ENCODE measurements at regions not wholly inside any gene's neighbourhood (a gene's known extent, or its start where the extent isn't known, plus 50 kb on each side); places are given as distances from the start of the nearest gene placed in this dataset.

DNA sequence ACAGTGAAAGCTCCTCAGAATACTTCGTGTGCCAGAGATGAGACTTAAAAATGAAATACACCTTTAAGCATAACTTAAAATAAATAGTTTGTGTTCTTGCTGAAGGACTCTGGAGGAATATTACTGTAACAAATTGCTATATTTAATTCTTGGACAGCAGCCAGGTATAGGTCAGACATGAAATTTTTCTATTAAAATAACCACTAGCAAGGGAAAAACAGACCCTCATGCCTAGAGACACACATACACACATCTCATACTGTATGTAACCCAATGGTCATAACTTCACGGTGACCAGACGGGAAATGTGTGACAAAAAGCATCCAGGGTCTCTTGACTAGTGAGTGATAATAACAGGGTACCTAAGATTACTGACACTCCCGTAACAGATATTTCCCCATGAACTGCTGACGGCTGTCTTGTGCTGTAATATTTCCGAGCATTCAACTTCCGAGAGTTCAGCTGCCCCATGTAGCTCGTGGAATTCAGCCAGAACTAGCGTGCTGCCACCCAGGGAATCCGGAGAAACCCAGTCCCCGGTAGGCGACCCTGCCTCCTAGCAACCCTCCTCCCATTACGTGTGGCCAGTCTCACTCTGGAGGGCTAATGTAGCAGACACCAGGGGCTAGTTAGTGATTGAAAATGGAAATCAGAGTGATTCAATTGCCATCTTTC lies 2295.1 kb upstream of the WWC1 start:
- TF ChIP-seq POLR2A (IDR thresholded peaks at IDR 0.05; ENCODE audit: extremely low read depth, insufficient read length), result no peak
- TF ChIP-seq, protein P1, sequence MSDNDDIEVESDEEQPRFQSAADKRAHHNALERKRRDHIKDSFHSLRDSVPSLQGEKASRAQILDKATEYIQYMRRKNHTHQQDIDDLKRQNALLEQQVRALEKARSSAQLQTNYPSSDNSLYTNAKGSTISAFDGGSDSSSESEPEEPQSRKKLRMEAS (IDR thresholded peaks at IDR 0.05; ENCODE audit: low read depth, low read length), result no peak
- no peak for TF ChIP-seq MYC (IDR thresholded peaks at IDR 0.05; ENCODE audit: low read depth, low read length)
- TF ChIP-seq, protein P2, sequence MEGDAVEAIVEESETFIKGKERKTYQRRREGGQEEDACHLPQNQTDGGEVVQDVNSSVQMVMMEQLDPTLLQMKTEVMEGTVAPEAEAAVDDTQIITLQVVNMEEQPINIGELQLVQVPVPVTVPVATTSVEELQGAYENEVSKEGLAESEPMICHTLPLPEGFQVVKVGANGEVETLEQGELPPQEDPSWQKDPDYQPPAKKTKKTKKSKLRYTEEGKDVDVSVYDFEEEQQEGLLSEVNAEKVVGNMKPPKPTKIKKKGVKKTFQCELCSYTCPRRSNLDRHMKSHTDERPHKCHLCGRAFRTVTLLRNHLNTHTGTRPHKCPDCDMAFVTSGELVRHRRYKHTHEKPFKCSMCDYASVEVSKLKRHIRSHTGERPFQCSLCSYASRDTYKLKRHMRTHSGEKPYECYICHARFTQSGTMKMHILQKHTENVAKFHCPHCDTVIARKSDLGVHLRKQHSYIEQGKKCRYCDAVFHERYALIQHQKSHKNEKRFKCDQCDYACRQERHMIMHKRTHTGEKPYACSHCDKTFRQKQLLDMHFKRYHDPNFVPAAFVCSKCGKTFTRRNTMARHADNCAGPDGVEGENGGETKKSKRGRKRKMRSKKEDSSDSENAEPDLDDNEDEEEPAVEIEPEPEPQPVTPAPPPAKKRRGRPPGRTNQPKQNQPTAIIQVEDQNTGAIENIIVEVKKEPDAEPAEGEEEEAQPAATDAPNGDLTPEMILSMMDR (IDR thresholded peaks at IDR 0.05; ENCODE audit: low read depth, low read length), result no peak
- H3K4me3 ChIP-seq (ENCODE audit: low read depth, low read length), result no peak overlapping the region
- no peak for DNase-seq (ENCODE audit: low read depth)

DNA sequence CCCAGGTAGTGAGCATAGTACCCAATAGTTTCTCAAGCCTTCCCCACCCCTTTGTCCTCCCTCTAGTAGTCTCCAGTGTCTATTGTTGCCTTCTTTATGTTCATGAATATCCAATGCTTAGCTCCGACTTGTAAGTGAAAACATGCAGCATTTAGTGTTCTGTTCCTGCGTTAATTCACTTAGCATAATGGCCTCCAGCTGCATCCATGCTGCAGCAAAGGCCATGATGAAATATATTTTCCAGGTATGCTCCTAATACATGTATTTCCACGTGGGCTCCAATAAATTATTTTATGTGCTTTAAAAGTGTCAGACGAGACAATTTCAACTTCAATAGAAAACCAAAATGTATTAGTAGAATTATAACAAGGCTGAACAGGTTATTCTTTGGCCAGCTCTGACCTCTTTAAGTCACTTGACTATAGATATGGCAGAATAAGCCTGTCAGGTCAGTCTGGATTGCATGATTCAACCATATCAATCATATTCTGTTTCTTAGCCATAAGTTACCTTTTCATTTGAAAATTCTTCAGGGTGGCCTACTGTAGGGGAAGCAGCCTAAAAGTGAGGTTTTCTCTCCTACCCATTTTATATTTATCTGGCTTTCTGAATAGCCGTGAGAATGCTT lies 2291.6 kb upstream of the WWC1 start:
- TF ChIP-seq POLR2A (IDR thresholded peaks at IDR 0.05; ENCODE audit: extremely low read depth, insufficient read length) (no peak), MYC (IDR thresholded peaks at IDR 0.05; ENCODE audit: low read depth, low read length) (no peak)
- TF ChIP-seq, protein P2 (IDR thresholded peaks at IDR 0.05; ENCODE audit: low read depth, low read length), result no peak
- TF ChIP-seq, protein P1 (IDR thresholded peaks at IDR 0.05; ENCODE audit: low read depth, low read length), result no peak
- no peak overlapping the region for H3K4me3 ChIP-seq (ENCODE audit: low read depth, low read length)
- DNase-seq (ENCODE audit: low read depth), result no peak

GRCh38 chr5:166004006-166004405 lies 2287.4 kb upstream of the WWC1 start:
- no peak for DNase-seq (ENCODE audit: low read depth)
- no peak overlapping the region for H3K4me3 ChIP-seq (ENCODE audit: low read depth, low read length)
- TF ChIP-seq POLR2A (IDR thresholded peaks at IDR 0.05; ENCODE audit: extremely low read depth, insufficient read length), result no peak
- TF ChIP-seq, protein P2 (IDR thresholded peaks at IDR 0.05; ENCODE audit: low read depth, low read length), result no peak
- TF ChIP-seq, protein P1 (IDR thresholded peaks at IDR 0.05; ENCODE audit: low read depth, low read length), result no peak
- TF ChIP-seq MYC (IDR thresholded peaks at IDR 0.05; ENCODE audit: low read depth, low read length), result no peak

- no peak for DNase-seq (ENCODE audit: low read depth)
- no peak overlapping the region for H3K4me3 ChIP-seq (ENCODE audit: low read depth, low read length)
- no peak for TF ChIP-seq POLR2A (IDR thresholded peaks at IDR 0.05; ENCODE audit: extremely low read depth, insufficient read length)
- TF ChIP-seq, protein P2 (IDR thresholded peaks at IDR 0.05; ENCODE audit: low read depth, low read length), result no peak
- TF ChIP-seq, protein P1 (IDR thresholded peaks at IDR 0.05; ENCODE audit: low read depth, low read length), result no peak
- no peak for TF ChIP-seq MYC (IDR thresholded peaks at IDR 0.05; ENCODE audit: low read depth, low read length)
These were observed 2278.0 kb upstream of the WWC1 start for GRCh38 chr5:166013415-166013814.

- no peak for DNase-seq (ENCODE audit: low read depth)
- TF ChIP-seq, protein P1 (IDR thresholded peaks at IDR 0.05; ENCODE audit: low read depth, low read length), result no peak
- no peak for TF ChIP-seq POLR2A (IDR thresholded peaks at IDR 0.05; ENCODE audit: extremely low read depth, insufficient read length)
- TF ChIP-seq, protein P2 (IDR thresholded peaks at IDR 0.05; ENCODE audit: low read depth, low read length), result no peak
- TF ChIP-seq MYC (IDR thresholded peaks at IDR 0.05; ENCODE audit: low read depth, low read length), result no peak
These were observed 2277.2 kb upstream of the WWC1 start for GRCh38 chr5:166014256-166014655.

More at GRCh38 chr5:166014256-166014655, 2277.2 kb upstream of the WWC1 start:
- no peak overlapping the region for H3K4me3 ChIP-seq (ENCODE audit: low read depth, low read length)

Data from NB4 (cell line).